HG03469 (cell line): ENCODE measurements at regions not wholly inside any gene's neighbourhood (a gene's known extent, or its start where the extent isn't known, plus 50 kb on each side); places are given as distances from the start of the nearest gene placed in this dataset.
"Not testable (repeated sequence)": the region's sequence is repeated elsewhere in the genome, so short reads cannot be mapped to it uniquely, and the experiment has no call there.

Experiments used
- ATAC-seq: cut with Tn5 transposase; IDR thresholded peaks from one replicate; pipeline ENCODE4 v1.9.1; 2021; ENCODE audit warnings: mild to moderate bottlenecking, moderate library complexity, moderate number of reproducible peaks; ENCODE audit not compliant: unreplicated experiment

GRCh38 chr13:64186503-64187250, 2771.0 kb upstream of the PCDH20 start:
- no peak for ATAC-seq

GRCh38 chr13:64186071-64186470, 2770.4 kb upstream of the PCDH20 start:
- ATAC-seq = no peak

DNA sequence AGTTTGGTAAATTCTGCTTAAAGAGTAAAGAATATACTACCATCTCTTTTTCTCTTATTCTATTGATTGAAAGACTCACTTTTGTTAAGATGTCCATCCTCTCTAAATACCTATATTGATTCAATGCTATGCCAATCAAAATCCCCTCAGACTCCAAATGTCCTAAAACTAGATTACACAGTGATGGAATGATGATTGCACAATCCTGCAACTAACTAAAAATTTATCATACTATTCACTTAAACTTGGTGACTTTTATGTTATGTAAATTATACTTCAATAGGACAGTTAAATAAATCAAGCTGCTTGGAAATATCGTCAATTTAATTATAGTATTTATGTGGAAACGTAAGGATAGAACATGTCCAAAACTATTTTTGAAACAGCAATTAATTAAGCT, 2765.1 kb upstream of the PCDH20 start:
- ATAC-seq = no peak

DNA sequence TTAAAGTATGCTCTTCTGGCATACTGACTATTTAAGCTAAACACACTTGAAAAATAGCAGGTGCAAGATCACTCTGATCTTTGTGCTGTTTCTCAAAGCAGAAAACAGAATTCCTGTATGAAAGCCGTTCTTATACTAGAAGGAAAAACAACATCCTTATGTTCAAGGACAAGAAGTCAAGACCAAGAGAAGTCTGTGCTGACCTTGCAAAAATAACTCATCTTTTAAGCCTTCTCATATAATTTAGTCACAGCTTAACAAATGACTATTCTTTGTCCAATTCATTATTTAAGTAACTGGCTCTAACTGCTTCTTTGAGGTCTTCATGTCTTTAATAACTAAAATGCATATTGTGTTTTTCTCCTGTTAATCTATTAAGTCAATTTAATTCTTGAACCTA, 2750.2 kb upstream of the PCDH20 start:
- no peak for ATAC-seq

- no peak for ATAC-seq
Observed at GRCh38 chr13:64164435-64164834, 2748.8 kb upstream of the PCDH20 start.

DNA sequence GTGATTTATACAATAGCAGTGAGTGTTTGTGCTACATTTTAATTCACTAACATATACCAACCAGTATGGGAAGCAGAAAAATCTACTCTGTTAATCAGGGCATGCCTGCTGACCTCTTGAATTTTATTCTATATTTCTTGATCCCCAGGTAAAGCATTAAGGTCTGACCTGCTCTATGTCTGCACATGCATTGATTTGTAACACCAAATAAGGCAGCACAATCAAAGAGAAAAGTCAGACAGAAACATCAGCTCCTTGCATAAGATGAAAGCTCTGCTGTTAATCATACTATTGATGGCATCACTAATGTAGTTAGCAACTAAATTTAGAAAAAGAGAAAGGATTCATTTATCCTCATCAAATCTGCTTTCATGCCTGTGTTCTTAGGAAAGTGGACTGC, 2744.8 kb upstream of the PCDH20 start:
- ATAC-seq = no peak

GRCh38 chr13:64158908-64159307, 2743.3 kb upstream of the PCDH20 start:
- ATAC-seq = no peak

GRCh38 chr13:64154514-64154913, 2738.9 kb upstream of the PCDH20 start:
- no peak for ATAC-seq

GRCh38 chr13:64130600-64130999, 2715.0 kb upstream of the PCDH20 start:
- ATAC-seq = no peak

DNA sequence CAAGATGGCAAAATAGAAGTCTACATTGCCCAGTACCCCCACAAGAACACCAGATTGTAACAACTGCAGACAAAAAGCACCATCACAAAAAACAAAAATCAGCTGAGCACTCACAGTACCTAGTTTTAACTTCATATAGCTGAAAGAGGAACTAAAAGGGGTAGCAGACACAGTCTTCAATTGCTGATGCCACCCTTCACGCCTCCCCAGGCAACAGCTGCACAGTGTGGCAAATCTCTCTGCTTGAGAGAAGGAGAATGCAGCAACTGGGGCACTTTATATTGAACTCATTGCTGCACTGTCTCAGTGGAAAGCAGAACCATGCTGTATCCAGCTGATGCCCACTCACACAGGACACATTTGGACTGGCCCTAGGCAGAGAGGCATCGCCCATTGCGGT, 2714.5 kb upstream of the PCDH20 start:
- ATAC-seq = no peak

GRCh38 chr13:64127856-64128255, 2712.2 kb upstream of the PCDH20 start:
- ATAC-seq = no peak

DNA sequence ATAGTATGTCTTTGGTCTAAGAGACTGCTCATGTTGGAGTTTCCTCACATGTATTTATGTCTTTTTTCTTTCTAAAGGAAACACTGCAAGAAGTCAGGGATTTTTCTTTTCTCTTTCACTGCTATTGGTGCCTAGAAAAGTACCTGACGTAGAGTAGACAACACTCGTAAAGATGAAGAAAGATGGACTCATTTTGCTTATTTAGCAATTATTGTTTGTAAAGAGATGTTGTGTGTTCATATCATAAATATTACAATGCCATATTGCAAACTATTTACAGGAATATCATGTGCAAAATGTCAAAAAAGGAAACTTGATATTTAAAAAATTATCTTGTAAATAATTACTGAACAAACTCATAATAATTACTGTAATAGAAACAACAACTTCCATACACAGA, 2711.5 kb upstream of the PCDH20 start:
- no peak for ATAC-seq

DNA sequence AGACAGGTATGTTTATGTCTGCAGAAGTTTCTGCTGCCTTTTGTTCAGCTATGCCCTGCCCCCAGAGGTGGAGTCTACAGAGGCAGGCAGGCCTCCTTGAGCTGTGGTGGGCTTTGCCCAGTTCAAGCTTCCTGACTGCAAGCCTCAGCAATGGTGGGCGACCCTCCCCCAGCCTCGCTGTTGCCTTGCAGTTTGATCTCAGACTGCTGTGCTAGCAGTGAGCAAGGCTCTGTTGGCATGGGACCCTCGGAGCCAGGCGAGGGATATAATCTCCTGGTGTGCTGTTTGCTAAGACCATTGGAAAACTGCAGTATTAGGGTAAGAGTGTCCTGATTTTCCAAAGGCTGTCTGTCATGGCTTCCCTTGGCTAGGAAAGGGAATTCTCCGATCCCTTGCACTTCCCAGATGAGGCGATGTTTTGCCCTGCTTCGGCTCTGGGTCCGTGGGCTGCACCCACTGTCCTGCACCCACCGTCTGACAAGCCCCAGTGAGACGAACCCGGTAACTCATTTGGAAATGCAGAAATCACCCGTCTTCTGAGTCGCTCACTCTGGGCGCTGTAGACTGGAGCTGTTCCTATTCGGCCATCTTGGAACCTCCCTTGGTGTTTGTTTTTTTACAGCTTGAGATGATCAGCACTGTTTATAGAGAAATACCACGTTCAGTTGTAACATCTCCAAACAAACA, 2705.5 kb upstream of the PCDH20 start:
- not testable (repeated sequence) for ATAC-seq

DNA sequence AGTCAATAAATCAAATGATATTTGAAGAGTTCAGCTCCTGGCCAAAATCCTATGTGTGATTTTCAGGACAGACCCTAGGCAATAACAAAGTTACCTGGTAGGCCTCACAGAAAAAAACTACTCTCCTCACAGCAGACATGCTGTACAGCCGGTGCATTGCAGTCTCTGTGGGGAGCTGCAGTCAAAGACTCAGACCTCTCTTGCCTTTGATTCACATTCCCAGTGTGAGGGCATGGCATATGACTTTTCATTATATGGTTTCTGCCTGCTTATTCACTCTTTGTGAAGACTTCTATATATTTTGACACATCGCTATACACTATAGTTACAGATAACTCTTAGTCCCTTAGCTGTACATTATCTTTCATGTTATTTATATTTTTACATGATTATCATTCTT, 2684.3 kb upstream of the PCDH20 start:
- ATAC-seq = no peak

GRCh38 chr13:64090311-64090710, 2674.7 kb upstream of the PCDH20 start:
- no peak for ATAC-seq

GRCh38 chr13:64088491-64088890, 2672.8 kb upstream of the PCDH20 start:
- ATAC-seq = no peak

GRCh38 chr13:64087624-64088023, 2672.0 kb upstream of the PCDH20 start:
- no peak for ATAC-seq

DNA sequence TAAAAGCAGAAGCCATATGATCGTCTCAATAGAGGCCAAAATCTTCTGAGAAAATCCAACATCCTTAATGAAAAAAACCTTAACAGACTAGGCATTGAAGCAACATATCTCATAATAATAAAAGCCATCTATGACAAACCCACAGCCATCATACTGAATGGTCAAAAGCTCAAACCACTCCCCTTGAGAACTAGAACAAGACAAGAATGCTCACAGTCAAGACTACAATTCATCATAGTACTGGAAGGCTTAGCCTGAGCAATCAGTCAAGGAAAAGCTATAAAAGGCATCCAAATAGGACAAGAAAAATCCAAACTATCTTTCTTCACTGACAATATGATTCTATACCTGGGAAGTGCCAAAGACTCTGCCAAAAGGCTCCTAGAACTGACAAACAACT, 2668.2 kb upstream of the PCDH20 start:
- no peak for ATAC-seq

GRCh38 chr13:64083396-64083795, 2667.7 kb upstream of the PCDH20 start:
- no peak for ATAC-seq

- no peak for ATAC-seq
Observed at GRCh38 chr13:64078480-64078936, 2662.9 kb upstream of the PCDH20 start.

DNA sequence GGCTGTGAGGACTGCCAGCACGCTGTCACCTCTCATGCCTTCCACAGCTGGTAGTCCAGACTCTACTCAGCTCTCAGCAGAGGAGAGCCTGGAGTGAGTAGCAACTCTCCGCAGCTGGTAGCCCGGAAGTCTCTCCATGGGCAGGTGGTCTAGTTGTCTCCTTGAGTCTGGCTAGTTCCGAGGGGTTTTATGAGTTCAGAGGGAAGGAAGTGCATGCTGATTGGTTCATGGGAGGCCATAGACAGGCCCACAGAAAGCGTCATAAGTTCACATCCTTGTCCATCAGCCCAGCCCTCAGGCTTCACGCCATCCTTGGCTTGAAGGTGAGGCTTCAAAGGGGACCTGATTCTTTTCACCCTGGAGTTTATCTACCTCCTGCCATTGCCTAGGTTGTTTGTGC, 2662.4 kb upstream of the PCDH20 start:
- ATAC-seq = no peak

DNA sequence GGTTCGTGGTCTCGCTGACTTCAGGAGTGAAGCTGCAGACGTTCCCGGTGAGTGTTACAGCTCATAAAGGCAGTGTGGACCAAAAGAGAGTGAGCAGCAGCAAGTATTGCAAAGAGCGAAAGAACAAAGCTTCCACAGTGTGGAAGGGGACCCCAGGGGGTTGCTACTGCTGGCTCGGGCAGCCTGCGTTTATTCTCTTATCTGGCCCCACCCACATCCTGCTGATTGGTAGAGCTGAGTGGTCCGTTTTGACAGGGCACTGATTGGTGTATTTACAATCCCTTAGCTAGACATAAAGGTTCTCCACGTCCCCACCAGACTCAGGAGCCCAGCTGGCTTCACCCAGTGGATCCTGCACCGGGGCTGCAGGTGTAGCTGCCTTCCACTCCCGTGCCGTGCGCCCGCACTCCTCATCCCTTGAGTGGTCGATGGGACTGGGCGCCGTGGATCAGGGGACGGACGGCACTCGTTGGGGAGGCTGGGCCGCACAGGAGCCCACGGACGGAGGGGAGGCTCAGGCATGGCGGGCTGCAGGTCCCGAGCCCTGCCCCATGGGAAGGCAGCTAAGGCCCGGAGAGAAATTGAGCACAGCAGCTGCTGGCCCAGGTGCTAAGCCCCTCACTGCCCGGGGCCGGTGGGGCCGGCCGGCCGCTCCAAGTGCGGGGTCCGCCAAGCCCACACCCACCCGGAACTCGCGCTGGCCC, 2661.6 kb upstream of the PCDH20 start:
- ATAC-seq = not testable (repeated sequence)
